ENCODE measurements at regions not wholly inside any gene's neighbourhood (a gene's known extent, or its start where the extent isn't known, plus 50 kb on each side); places are given as distances from the start of the nearest gene placed in this dataset.

GRCh38 chr9:84567805-84568204 lies 101.7 kb upstream of the NTRK2 start:
- no peaks in the 10 kb centered on the region for H3K36me3 ChIP-seq (ENCODE audit: control insufficient read depth in 2 of 4, insufficient read depth in 4 of 4, low read length in 3 of 4)
- no peak overlapping the region for H3K9ac ChIP-seq (replicated peaks in 1 of 4; ENCODE audit: extremely low read depth in 1 of 4, low read depth in 3 of 4, low read length in 3 of 4)
- whole genome bisulfite sequencing, 2 experiments (ENCODE audit: extremely low coverage in 1 of 2, insufficient coverage in 1 of 2, insufficient read length in 1 of 2, insufficient replicate concordance in 2 of 2, low coverage in 1 of 2, low lambda C conversion rate in 2 of 2, missing lambda C conversion rate in 1 of 2), result 91% methylated on average over 1 of the region's 1 CpG; no CpG with 5 or more reads in 1 of the 2 experiments
- H3K79me1 ChIP-seq (ENCODE audit: low read depth, low read length), result no peaks in the 10 kb centered on the region
- no peak overlapping the region for H3K27ac ChIP-seq (ENCODE audit: low read depth, low read length)
- no peak overlapping the region for H2BK5ac ChIP-seq (ENCODE audit: low read depth, low read length)
- H2AFZ ChIP-seq (ENCODE audit: low read length), result no peak overlapping the region
- no peaks in the 10 kb centered on the region for H3K27me3 ChIP-seq (replicated peaks in 1 of 4; ENCODE audit: control insufficient read depth in 3 of 4, extremely low read depth in 1 of 4, insufficient read depth in 3 of 4, low read length in 3 of 4)
- no peak overlapping the region for H4K5ac ChIP-seq (ENCODE audit: insufficient read length, low read depth, low read length)
- ChIA-PET CTCF (ENCODE audit: partially characterized antibody) (interaction anchor here (0.6 to 1.5 kb wide), 2 partner anchors 80 to 164 kb away, joined by 3 read pairs; no protein-coding TSS in a partner anchor), POLR2A (ENCODE audit: partially characterized antibody) (interaction anchor here (0.5 kb wide), 1 partner anchor 11 kb away, joined by 4 read pairs; no protein-coding TSS in a partner anchor)
- H3K9me3 ChIP-seq (ENCODE audit: insufficient read depth in 2 of 2, low read depth in 1 of 2, low read length in 1 of 2), result no peaks in the 10 kb centered on the region
- H4K91ac ChIP-seq (replicated peaks; ENCODE audit: insufficient read length, low read length), result no peak overlapping the region
- no peak overlapping the region for H2AK5ac ChIP-seq (ENCODE audit: low read depth, low read length)
- H2BK20ac ChIP-seq (ENCODE audit: low read length), result no peak overlapping the region
- no peak overlapping the region for H3K4me3 ChIP-seq (ENCODE audit: extremely low read depth in 1 of 4, insufficient read depth in 2 of 4, low read depth in 3 of 4, low read length in 4 of 4)
- DNase-seq (ENCODE audit: low read depth in 1 of 2, low spot score in 2 of 2), result no peak
- no peak overlapping the region for H2BK12ac ChIP-seq (ENCODE audit: low read depth, low read length)
- H3K23me2 ChIP-seq (ENCODE audit: low read depth, low read length), result no peaks in the 10 kb centered on the region
- no peak overlapping the region for H3K4me2 ChIP-seq (ENCODE audit: insufficient read depth in 1 of 2, low read depth in 2 of 2, low read length in 2 of 2)
- H3K14ac ChIP-seq (ENCODE audit: insufficient read length), result no peak overlapping the region
- no peak overlapping the region for H4K8ac ChIP-seq (ENCODE audit: extremely low read depth, insufficient read depth, low read length)
- no peak for TF ChIP-seq RXRA (IDR thresholded peaks at IDR 0.05; ENCODE audit: insufficient read depth, low read depth, low read length)
- H3K56ac ChIP-seq (replicated peaks; ENCODE audit: insufficient read length, low read depth, low read length), result no peak overlapping the region
- peaks cover 0 to 3% (median under 1%) of the 10 kb centered on the region in 4 experiments; a peak in 4 of 7 replicates for H3K4me1 ChIP-seq (replicated peaks in 1 of 4; ENCODE audit: control insufficient read depth in 3 of 4, insufficient read depth in 4 of 4, low read length in 3 of 4)
- no peak overlapping the region for H2BK15ac ChIP-seq (ENCODE audit: low read length)
- no peaks in the 10 kb centered on the region for H3K79me2 ChIP-seq (ENCODE audit: control insufficient read depth in 1 of 2, insufficient read depth in 2 of 2, low read length in 2 of 2)
- no peaks in the 10 kb centered on the region for H4K20me1 ChIP-seq (replicated peaks in 1 of 2; ENCODE audit: control insufficient read depth in 1 of 2, insufficient read depth in 2 of 2, low read length in 2 of 2)
- no peak overlapping the region for H2BK120ac ChIP-seq (replicated peaks; ENCODE audit: low read depth, low read length)
- no peak overlapping the region for H3K18ac ChIP-seq (ENCODE audit: extremely low read depth, low read length)
- H3K23ac ChIP-seq (ENCODE audit: insufficient read length), result no peak overlapping the region
- FAIRE-seq, result no peak
- no peak overlapping the region for H3K4ac ChIP-seq (replicated peaks; ENCODE audit: insufficient read length, low read depth, low read length)

Data from H1 (cell line).